ENCODE measurements at regions not wholly inside any gene's neighbourhood (a gene's known extent, or its start where the extent isn't known, plus 50 kb on each side); places are given as distances from the start of the nearest gene placed in this dataset.

DNA sequence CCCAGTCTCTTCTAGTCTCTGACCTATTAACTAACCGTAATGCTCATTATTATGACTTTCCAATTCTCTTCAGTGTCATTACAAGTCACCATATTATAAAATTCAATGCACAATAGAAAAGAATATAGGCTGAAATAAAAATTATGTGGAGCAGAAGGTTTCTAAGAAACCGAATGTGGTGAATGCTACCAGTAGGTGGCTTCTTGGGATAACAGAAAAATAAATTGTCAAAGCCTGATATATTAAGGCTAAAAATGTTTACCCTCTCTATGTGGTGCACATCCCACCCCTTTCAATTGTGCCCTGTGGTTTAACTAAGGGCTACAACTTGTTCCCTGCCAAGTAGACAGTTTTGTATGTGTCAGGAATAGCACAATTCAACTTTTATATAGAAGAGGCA, 624.6 kb upstream of the TECRL start:
- TF ChIP-seq, protein P1, sequence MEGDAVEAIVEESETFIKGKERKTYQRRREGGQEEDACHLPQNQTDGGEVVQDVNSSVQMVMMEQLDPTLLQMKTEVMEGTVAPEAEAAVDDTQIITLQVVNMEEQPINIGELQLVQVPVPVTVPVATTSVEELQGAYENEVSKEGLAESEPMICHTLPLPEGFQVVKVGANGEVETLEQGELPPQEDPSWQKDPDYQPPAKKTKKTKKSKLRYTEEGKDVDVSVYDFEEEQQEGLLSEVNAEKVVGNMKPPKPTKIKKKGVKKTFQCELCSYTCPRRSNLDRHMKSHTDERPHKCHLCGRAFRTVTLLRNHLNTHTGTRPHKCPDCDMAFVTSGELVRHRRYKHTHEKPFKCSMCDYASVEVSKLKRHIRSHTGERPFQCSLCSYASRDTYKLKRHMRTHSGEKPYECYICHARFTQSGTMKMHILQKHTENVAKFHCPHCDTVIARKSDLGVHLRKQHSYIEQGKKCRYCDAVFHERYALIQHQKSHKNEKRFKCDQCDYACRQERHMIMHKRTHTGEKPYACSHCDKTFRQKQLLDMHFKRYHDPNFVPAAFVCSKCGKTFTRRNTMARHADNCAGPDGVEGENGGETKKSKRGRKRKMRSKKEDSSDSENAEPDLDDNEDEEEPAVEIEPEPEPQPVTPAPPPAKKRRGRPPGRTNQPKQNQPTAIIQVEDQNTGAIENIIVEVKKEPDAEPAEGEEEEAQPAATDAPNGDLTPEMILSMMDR (conservative IDR thresholded peaks at IDR 0.05; ENCODE audit: low read length): no peak
- no peak for TF ChIP-seq EZH2phosphoT487 (IDR thresholded peaks at IDR 0.05; ENCODE audit: borderline replicate concordance, low read depth, low read length)

All from OCI-LY7 (cell line).